CD4-positive, alpha-beta T cell (primary cell): ENCODE measurements at regions not wholly inside any gene's neighbourhood (a gene's known extent, or its start where the extent isn't known, plus 50 kb on each side); places are given as distances from the start of the nearest gene placed in this dataset.

Source experiments
- ATAC-seq: fragments of 200-7000 bp; cut with Tn5 transposase; one replicate; pipeline ENCODE4 v1.10.0; 2022; ENCODE audit warnings: mild to moderate bottlenecking; ENCODE audit not compliant: poor library complexity
- CTCF ChIA-PET: fragments of 350-600 bp; sonication (Branson Sonifier 250); formaldehyde crosslinking; loops from one replicate; lab custom pipeline; 2021; ENCODE audit warnings: antibody characterized with exemption, inconsistent platforms; lab: Charles Lee
- POLR2A ChIA-PET: fragments of 350-600 bp; sonication (Branson Sonifier 250); formaldehyde crosslinking; loops from one replicate; lab custom pipeline; 2021; ENCODE audit warnings: antibody characterized with exemption, inconsistent platforms; lab: Charles Lee
- DNase-seq, 14 experiments: peaks; one replicate each; pipeline ENCODE4 v3.0.0-alpha.2; 2013 to 2020; ENCODE audit warnings: mixed read lengths in 2 of 14
- H3K27ac ChIP-seq, 2 donors: one replicate each; pipeline versions ENCODE4 v1.5.1 to v1.7.0; 2013; ENCODE audit warnings: low read length in 2 of 2, low read depth in 1 of 2, mild to moderate bottlenecking in 1 of 2
- H3K27me3 ChIP-seq, 2 experiments: 1 replicate in 1 of 2; 2 replicates in 1 of 2; pipeline versions ENCODE4 v1.6.1 to v1.7.0; 2013; ENCODE audit warnings: low read length in 2 of 2, control low read depth in 1 of 2, mild to moderate bottlenecking in 1 of 2, moderate library complexity in 1 of 2; ENCODE audit not compliant: insufficient read depth in 2 of 2, control insufficient read depth in 1 of 2
- H3K36me3 ChIP-seq: one replicate; pipeline ENCODE4 v1.6.1; 2013; ENCODE audit warnings: low read length, control low read depth; ENCODE audit not compliant: insufficient read depth
- H3K4me1 ChIP-seq: one replicate; pipeline ENCODE4 v1.6.1; 2013; ENCODE audit warnings: low read length, control low read depth; ENCODE audit not compliant: insufficient read depth
- H3K4me3 ChIP-seq: one replicate; pipeline ENCODE4 v1.5.1; 2013; ENCODE audit warnings: mild to moderate bottlenecking, low read length, moderate library complexity
- H3K9me3 ChIP-seq, 2 experiments: 1 replicate in 1 of 2; 2 replicates in 1 of 2; pipeline versions ENCODE4 v1.6.1 to v1.7.0; 2013; ENCODE audit warnings: low read length in 2 of 2, mild to moderate bottlenecking in 2 of 2, control low read depth in 1 of 2, moderate library complexity in 1 of 2; ENCODE audit not compliant: control insufficient read depth in 1 of 2, insufficient read depth in 1 of 2
- H3K27ac Mint-ChIP-seq: one replicate; pipeline ENCODE4 v1.8.0; 2020; ENCODE audit warnings: mixed read lengths
- H3K27me3 Mint-ChIP-seq: one replicate; pipeline ENCODE4 v1.8.0; 2021; ENCODE audit warnings: mixed read lengths
- H3K36me3 Mint-ChIP-seq: one replicate; pipeline ENCODE4 v1.8.0; 2021; ENCODE audit warnings: low read depth, mixed read lengths
- H3K4me1 Mint-ChIP-seq: one replicate; pipeline ENCODE4 v1.8.0; 2021; ENCODE audit warnings: low read depth, mixed read lengths
- H3K4me3 Mint-ChIP-seq: one replicate; pipeline ENCODE4 v1.8.0; 2020; ENCODE audit warnings: mild to moderate bottlenecking, mixed read lengths
- H3K9me3 Mint-ChIP-seq: one replicate; pipeline ENCODE4 v1.8.0; 2020; ENCODE audit warnings: mixed read lengths
- CTCF ChIP-seq: fragments of 200-600 bp; IDR thresholded peaks from one replicate; pipeline ENCODE4 v1.8.0; 2022; ENCODE audit warnings: antibody characterized with exemption, mild to moderate bottlenecking
- intact Hi-C, 2 experiments: fragments of 100-400 bp; cut with DNase I in 1 of 2; cut with micrococcal nuclease in 1 of 2; formaldehyde crosslinking; loops; one replicate each; pipeline versions ENCODE4 v1.15.1 to v1.9.0; 2023 to 2025; cut with DNase I, micrococcal nuclease

GRCh38 chr6:152848919-152849318 is 98.3 kb downstream of the VIP start:
- DNase-seq: no peak
- Mint-ChIP-seq H3K4me1 (no peaks in the 10 kb centered on the region), H3K27ac (no peak overlapping the region), H3K4me3 (no peak overlapping the region), H3K9me3 (no peaks in the 10 kb centered on the region), H3K27me3 (peaks cover 13% of the 10 kb centered on the region), H3K36me3 (no peaks in the 10 kb centered on the region)
- Histone ChIP-seq H3K4me3 (no peak overlapping the region), H3K36me3 (no peaks in the 10 kb centered on the region), H3K4me1 (no peaks in the 10 kb centered on the region), H3K27me3 (no peaks in the 10 kb centered on the region), H3K27ac (no peak overlapping the region), H3K9me3 (peaks cover 4 to 6% of the 10 kb centered on the region in 2 experiments)
- CTCF ChIA-PET: no interaction called here
- TF ChIP-seq CTCF: no peak
- POLR2A ChIA-PET: no interaction called here
- no peak for ATAC-seq
- intact Hi-C loops: no loop called here

- H3K4me1 ChIP-seq: no peaks in the 10 kb centered on the region
- CTCF ChIA-PET: interaction anchor here (0.6 kb wide), 1 partner anchor 305 kb away, joined by 3 read pairs; no protein-coding TSS in a partner anchor
Measured at GRCh38 chr6:152854086-152854795, 103.6 kb downstream of the VIP start.

GRCh38 chr6:152858141-152858540 is 107.5 kb downstream of the VIP start:
- DNase-seq: no peak
- Mint-ChIP-seq H3K9me3 (no peaks in the 10 kb centered on the region), H3K27me3 (peaks cover 9% of the 10 kb centered on the region), H3K36me3 (no peaks in the 10 kb centered on the region), H3K4me3 (no peak overlapping the region), H3K27ac (no peak overlapping the region), H3K4me1 (no peaks in the 10 kb centered on the region)
- no peak overlapping the region for H3K4me3 ChIP-seq
- no peak for ATAC-seq
- no peaks in the 10 kb centered on the region for H3K9me3 ChIP-seq
- CTCF ChIA-PET: no interaction called here
- peaks cover 0 to 5% of the 10 kb centered on the region in 2 experiments for H3K27me3 ChIP-seq
- intact Hi-C loops: no loop called here
- no peak for TF ChIP-seq CTCF
- no peak overlapping the region for H3K27ac ChIP-seq
- POLR2A ChIA-PET: no interaction called here
- H3K36me3 ChIP-seq: no peaks in the 10 kb centered on the region
- no peaks in the 10 kb centered on the region for H3K4me1 ChIP-seq

More at GRCh38 chr6:152854086-152854795, 103.6 kb downstream of the VIP start:
- no peak for ATAC-seq
- Mint-ChIP-seq H3K4me1 (no peaks in the 10 kb centered on the region), H3K9me3 (no peaks in the 10 kb centered on the region), H3K36me3 (no peaks in the 10 kb centered on the region), H3K27me3 (peaks cover 8% of the 10 kb centered on the region), H3K27ac (no peak overlapping the region), H3K4me3 (no peak overlapping the region)
- DNase-seq: no peak
- Histone ChIP-seq H3K36me3 (no peaks in the 10 kb centered on the region), H3K27ac (no peak overlapping the region), H3K9me3 (no peaks in the 10 kb centered on the region), H3K4me3 (no peak overlapping the region), H3K27me3 (peaks cover 0 to 5% of the 10 kb centered on the region in 2 experiments)
- POLR2A ChIA-PET: no interaction called here
- intact Hi-C loops: no loop called here
- no peak for TF ChIP-seq CTCF
